Sigmoid colon (tissue), 4 donors: ENCODE measurements at regions not wholly inside any gene's neighbourhood (a gene's known extent, or its start where the extent isn't known, plus 50 kb on each side); places are given as distances from the start of the nearest gene placed in this dataset.

Source experiments
- CTCF ChIP-seq, 4 experiments: fragments of 450-650 bp in 3 of 4; fragments of 200-600 bp in 1 of 4; IDR thresholded peaks; one replicate each; pipeline ENCODE4 v1.5.1; 2016 to 2019; ENCODE audit warnings: antibody characterized with exemption in 4 of 4, mild to moderate bottlenecking in 3 of 4, moderate library complexity in 2 of 4
- EP300 ChIP-seq, 4 donors: sonication (generic); formaldehyde crosslinking; IDR thresholded peaks; one replicate each; pipeline ENCODE4 v1.6.1; 2017; ENCODE audit warnings: antibody characterized with exemption in 4 of 4
- POLR2A ChIP-seq, 2 donors: fragments of 450-650 bp; IDR thresholded peaks; one replicate each; pipeline ENCODE4 v1.6.1; 2016; ENCODE audit warnings: antibody characterized with exemption in 2 of 2, mild to moderate bottlenecking in 2 of 2, moderate library complexity in 2 of 2
- POLR2AphosphoS5 ChIP-seq, 4 donors: sonication (generic); formaldehyde crosslinking; IDR thresholded peaks; one replicate each; pipeline ENCODE4 v1.6.1; 2017; ENCODE audit warnings: antibody characterized with exemption in 4 of 4

GRCh38 chrX:40410859-40411258 is 169.9 kb upstream of the ATP6AP2 start:
- TF ChIP-seq CTCF (IDR thresholded peaks at IDR 0.05) (no peak), POLR2A (IDR thresholded peaks at IDR 0.05) (no peak), POLR2AphosphoS5 (IDR thresholded peaks at IDR 0.05) (no peak), EP300 (IDR thresholded peaks at IDR 0.05) (no peak)
